HG02623 (cell line): ENCODE measurements at regions not wholly inside any gene's neighbourhood (a gene's known extent, or its start where the extent isn't known, plus 50 kb on each side); places are given as distances from the start of the nearest gene placed in this dataset.

Experiments
- ATAC-seq: cut with Tn5 transposase; IDR thresholded peaks from one replicate; pipeline ENCODE4 v1.9.1; 2021; ENCODE audit warnings: moderate library complexity; ENCODE audit not compliant: unreplicated experiment

- no peak for ATAC-seq
Observed at GRCh38 chr4:125507141-125507540, 192.4 kb downstream of the FAT4 start.

GRCh38 chr4:125511715-125512114, 197.0 kb downstream of the FAT4 start:
- ATAC-seq, result no peak

- ATAC-seq, result no peak
Observed at GRCh38 chr4:125515016-125515415, 200.3 kb downstream of the FAT4 start.

- ATAC-seq, result no peak
Observed at GRCh38 chr4:125517831-125518230, 203.1 kb downstream of the FAT4 start.

GRCh38 chr4:125518281-125518680, 203.5 kb downstream of the FAT4 start:
- ATAC-seq, result no peak

GRCh38 chr4:125519371-125520146, 204.8 kb downstream of the FAT4 start:
- ATAC-seq, result no peak

- no peak for ATAC-seq
Observed at GRCh38 chr4:125520258-125520990, 205.7 kb downstream of the FAT4 start.

- no peak for ATAC-seq
Observed at GRCh38 chr4:125522588-125522987, 207.8 kb downstream of the FAT4 start.

- ATAC-seq, result no peak
Observed at GRCh38 chr4:125522992-125523391, 208.2 kb downstream of the FAT4 start.

GRCh38 chr4:125526420-125526819, 211.7 kb downstream of the FAT4 start:
- ATAC-seq, result no peak

- ATAC-seq, result no peak
Observed at GRCh38 chr4:125527681-125528080, 212.9 kb downstream of the FAT4 start.

GRCh38 chr4:125529071-125529470, 214.3 kb downstream of the FAT4 start:
- ATAC-seq, result no peak

GRCh38 chr4:125538670-125539069, 223.9 kb downstream of the FAT4 start:
- no peak for ATAC-seq

- ATAC-seq, result no peak
Observed at GRCh38 chr4:125539691-125540090, 224.9 kb downstream of the FAT4 start.

- ATAC-seq, result no peak
Observed at GRCh38 chr4:125541836-125542385, 227.2 kb downstream of the FAT4 start.

GRCh38 chr4:125546272-125546671, 231.5 kb downstream of the FAT4 start:
- no peak for ATAC-seq

GRCh38 chr4:125547836-125548235, 233.1 kb downstream of the FAT4 start:
- ATAC-seq, result no peak

- no peak for ATAC-seq
Observed at GRCh38 chr4:125550769-125551168, 236.0 kb downstream of the FAT4 start.

GRCh38 chr4:125551466-125551865, 236.7 kb downstream of the FAT4 start:
- ATAC-seq, result no peak

GRCh38 chr4:125551967-125552366, 237.2 kb downstream of the FAT4 start:
- no peak for ATAC-seq

GRCh38 chr4:125572601-125573000, 257.8 kb downstream of the FAT4 start:
- ATAC-seq, result no peak

GRCh38 chr4:125573368-125573767, 258.6 kb downstream of the FAT4 start:
- no peak for ATAC-seq
